ENCODE measurements at regions not wholly inside any gene's neighbourhood (a gene's known extent, or its start where the extent isn't known, plus 50 kb on each side); places are given as distances from the start of the nearest gene placed in this dataset.
A peak's percentile ranks its signal among the peaks of the same experiment; 100 is the strongest.

GRCh38 chr1:168848051-168848450, 119.0 kb upstream of the DPT start:
- ATAC-seq (no peak), DNase-seq (ENCODE audit: missing footprints) (no peak)
- intact Hi-C loops (cut with DNase I), result no loop called here

GRCh38 chr1:168861421-168862004, 132.5 kb upstream of the DPT start:
- ATAC-seq, result no peak
- DNase-seq (ENCODE audit: missing footprints), result no peak
- intact Hi-C loops (cut with DNase I), result no loop called here

DNA sequence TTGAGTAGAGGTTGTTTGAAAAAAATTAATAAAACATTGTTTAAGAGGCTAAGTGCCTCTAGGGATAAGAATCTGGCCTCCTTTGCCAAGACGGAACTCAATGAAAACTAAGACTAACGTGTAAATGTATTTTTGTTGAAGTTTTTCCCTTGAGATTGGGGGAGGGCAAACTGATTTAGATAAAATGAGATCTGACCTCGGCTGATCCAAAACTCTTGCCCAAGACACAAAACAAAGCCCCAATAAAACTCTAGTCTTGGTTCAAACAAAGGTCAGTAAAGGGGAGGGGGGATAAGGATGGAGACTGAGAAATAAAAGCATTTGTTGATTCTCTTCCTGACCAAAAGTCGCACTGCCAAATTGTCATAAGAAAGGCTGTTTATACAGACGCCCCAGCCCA, 134.8 kb upstream of the DPT start:
- ATAC-seq (peak; percentile 85), DNase-seq (ENCODE audit: missing footprints) (no peak)
- intact Hi-C loops (cut with DNase I), result no loop called here

DNA sequence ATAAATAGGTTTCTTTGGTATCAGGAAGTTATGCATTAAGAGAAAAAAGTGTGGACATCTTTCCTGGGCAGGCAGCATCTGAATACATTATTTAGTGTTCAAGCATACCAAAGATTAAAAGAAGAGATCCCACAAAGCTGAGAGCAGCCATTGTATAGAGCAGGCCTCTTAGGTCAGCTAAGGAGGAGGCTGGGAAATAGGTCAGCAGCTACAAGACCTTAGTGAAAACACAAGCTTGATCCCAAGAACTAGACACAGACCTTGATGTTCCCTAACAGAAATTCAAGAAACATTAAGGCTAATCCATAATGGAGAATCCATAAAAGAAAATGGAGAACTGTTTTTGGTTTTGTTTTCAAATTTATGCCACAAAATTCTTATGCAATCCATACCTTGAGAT, 135.3 kb upstream of the DPT start:
- intact Hi-C loops (cut with DNase I), result no loop called here
- no peak for DNase-seq (ENCODE audit: missing footprints)
- peak; percentile 11 for ATAC-seq

DNA sequence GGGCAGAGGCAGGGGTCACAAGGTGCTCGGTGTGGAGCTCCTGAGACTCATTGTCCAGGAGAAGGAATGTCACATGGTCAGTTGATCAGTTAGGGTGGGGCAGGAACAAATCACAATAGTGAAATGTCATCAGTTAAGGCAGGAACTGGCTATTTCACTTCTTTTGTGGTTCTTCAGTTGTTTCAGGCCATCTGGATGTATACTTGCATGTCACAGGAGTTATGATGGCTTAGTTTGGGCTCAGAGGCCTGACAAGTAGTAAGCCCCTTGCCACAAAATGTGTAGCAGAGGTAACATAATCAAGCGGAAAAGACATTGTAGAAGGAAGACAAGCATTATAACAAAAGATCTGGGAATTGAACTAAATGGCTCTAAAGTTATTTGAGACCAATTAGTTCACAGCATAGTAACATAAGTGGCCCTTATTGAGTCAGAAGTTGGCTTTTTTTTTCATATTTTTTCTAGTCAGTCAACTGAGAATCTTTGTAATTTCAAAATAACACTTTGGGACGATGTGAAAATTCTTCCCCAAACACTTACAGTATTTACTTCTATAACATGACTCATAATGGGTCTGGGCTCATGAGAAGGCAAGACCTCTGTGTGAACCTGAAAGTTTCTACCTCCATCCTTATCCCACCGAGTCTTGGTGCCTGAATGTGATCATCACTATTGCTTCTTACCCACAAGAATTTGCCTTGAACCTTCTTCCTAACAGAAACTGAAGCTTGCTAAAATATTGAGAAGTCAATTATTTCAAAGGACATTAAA, 137.0 kb upstream of the DPT start:
- ATAC-seq (no peak), DNase-seq (ENCODE audit: missing footprints) (no peak)
- intact Hi-C loops (cut with DNase I), result no loop called here

DNA sequence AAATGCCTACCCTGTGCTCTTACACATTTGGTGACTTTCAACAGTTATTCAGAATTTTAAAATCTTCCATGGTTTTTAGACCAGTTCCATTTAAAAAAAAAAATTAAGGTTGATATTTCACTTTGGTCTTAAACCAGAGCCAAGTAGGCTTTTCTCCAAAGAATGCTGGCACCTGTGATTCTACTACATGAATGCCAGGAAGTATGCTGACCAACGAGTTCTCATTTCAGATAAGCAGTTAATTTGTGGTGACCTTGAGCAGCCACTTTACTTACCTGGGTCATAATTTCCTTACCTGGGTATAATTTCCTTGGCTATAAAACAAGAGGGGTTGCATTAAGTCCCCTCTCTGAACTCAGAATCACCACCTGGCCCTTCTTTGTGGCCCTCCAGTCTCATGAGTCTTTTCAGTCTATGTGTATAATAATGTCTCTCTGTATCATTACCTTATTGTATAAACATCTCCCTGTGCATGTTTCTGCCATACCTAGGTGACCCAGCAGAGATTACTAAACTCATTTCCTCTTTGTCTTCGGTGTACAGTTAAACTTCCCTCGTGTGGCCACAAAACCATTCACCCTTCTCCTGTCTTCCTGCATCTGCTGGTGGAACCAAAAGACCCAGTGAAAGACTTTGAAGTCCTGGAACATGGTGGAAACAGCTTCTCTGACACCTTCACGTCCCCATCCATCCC, 139.1 kb upstream of the DPT start:
- intact Hi-C loops (cut with DNase I), result no loop called here
- ATAC-seq (no peak), DNase-seq (ENCODE audit: missing footprints) (no peak)

DNA sequence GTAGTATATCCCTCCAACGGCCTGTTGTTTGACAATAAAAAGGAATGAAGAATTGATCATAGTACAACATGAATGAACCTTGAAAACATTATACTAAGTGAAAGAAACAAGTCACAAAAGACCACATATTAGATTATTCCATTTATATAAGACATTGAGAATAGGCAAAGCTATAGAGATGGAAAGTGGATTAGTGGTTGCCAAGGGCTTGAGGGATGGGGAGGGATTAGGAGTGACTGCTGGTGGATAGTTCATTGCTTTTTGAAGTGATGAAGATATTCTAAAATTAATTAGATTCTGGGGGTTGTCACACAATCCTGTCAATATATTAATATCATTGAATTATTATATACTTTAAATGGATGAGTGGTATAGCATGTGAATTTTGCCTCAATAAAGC, 142.5 kb upstream of the DPT start:
- no peak for DNase-seq (ENCODE audit: missing footprints)
- intact Hi-C loops (cut with DNase I), result loop anchor here (5.0 kb wide), 1 partner anchor 36 kb away; no protein-coding TSS in a partner anchor

DNA sequence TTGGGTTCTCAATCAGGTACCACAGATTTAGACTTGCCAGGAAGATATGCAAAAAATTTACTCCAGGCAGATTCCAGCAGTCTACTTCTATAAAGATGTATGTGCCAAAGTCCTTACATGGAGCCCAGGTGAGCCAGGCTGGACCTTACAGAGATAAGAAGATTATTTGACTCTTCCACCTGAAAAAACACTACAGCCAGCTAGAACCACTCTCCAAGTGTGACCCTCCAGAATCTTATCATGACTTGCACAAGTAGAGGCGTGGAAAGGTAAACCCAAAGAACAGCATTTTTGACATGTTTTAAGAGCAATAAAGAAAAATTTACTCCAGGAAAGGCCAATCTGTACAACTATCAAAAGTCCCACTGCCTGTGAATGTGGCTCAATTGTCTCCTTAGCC, 146.8 kb upstream of the DPT start:
- intact Hi-C loops (cut with DNase I), result no loop called here
- DNase-seq (ENCODE audit: missing footprints) (no peak), ATAC-seq (no peak)

More for the DNA sequence above, 142.5 kb upstream of the DPT start:
- ATAC-seq, result no peak

GRCh38 chr1:168876830-168877229, 147.8 kb upstream of the DPT start:
- intact Hi-C loops (cut with DNase I), result no loop called here
- ATAC-seq, result no peak
- DNase-seq (ENCODE audit: missing footprints), result no peak

DNA sequence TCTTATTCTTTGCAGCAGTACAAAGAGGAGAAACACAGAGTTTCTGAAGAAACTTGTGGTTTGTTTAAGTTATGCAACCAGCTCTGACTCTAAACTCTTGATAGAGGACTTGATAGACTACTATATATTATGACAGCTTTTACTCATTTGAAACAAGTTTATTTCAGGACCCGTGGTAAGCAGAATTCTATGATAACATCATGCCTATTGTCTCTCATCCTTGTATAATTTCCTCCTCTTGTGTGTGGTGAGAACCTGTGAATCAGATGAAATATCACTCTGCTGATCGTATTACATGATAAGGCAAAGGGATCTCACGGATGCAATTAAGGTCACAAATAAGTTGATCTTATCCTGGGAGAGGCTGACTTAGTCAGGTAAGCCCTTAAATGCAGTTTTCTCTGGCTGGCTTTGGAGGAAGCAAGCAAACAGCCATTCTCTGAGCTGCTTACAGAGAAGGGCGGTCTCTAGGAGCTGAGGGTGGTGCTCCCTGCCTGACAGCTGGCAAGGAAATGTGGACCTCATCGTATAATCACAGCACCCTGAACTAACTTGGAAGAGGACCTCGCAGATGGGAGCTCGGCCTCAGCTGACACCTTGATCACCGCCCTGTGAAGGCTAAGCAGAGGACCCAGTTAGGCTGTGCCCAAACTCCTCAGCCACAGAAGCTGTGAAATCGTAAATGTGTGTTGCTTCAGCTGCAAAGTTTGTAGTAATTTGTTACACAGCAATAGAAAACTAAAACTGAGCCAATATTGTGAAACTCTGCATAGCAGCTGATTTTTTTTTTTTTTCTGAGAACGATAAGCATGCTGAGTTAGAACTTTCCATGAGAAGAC, 151.1 kb upstream of the DPT start:
- intact Hi-C loops (cut with DNase I), result no loop called here
- peak; percentile 49 for DNase-seq (ENCODE audit: missing footprints)
- peak; percentile 83 for ATAC-seq

DNA sequence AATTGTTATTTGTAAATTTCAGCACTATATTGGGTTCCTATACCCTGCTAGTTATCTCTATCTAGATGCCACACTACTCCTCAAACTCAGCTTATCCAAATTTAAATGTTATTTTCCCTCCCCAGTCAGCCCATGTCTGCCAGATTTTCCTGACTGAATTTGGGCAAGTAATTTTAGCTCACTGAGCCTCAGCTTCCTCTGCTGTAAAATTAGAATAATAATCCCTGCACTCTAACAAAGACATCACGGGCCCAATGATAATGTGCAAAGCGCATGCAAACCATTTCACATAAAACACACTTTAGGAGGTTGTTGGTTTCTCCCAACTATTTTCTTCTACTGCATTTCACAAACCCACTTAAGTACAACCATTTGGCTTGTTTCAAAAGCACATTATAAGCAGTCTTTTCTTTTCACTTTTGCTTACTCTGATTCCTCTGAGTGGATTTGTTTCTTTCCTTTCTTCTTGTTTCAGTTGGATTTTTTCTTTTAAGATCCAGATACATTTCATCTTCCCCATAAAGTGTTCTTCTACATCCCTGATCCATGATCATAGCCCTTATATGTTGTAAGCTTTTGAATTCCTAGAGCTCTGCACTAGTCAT, 152.8 kb upstream of the DPT start:
- ATAC-seq (no peak), DNase-seq (ENCODE audit: missing footprints) (no peak)
- intact Hi-C loops (cut with DNase I), result no loop called here

GRCh38 chr1:168887381-168887780, 158.4 kb upstream of the DPT start:
- intact Hi-C loops (cut with DNase I), result no loop called here
- no peak for DNase-seq (ENCODE audit: missing footprints)
- peak; percentile 20 for ATAC-seq

- intact Hi-C loops (cut with DNase I), result no loop called here
- ATAC-seq, result no peak
- no peak for DNase-seq (ENCODE audit: missing footprints)
Observed at GRCh38 chr1:168888418-168888817, 159.4 kb upstream of the DPT start.

- DNase-seq (ENCODE audit: missing footprints) (no peak), ATAC-seq (peak; percentile 67)
- intact Hi-C loops (cut with DNase I), result no loop called here
Observed at GRCh38 chr1:168892931-168893330, 163.9 kb upstream of the DPT start.

GRCh38 chr1:168893359-168893801, 164.4 kb upstream of the DPT start:
- DNase-seq (ENCODE audit: missing footprints), result peak; percentile 67
- intact Hi-C loops (cut with DNase I), result no loop called here
- peak; percentile 97 for ATAC-seq

GRCh38 chr1:168894397-168894903, 165.4 kb upstream of the DPT start:
- intact Hi-C loops (cut with DNase I), result no loop called here
- ATAC-seq (no peak), DNase-seq (ENCODE audit: missing footprints) (no peak)

DNA sequence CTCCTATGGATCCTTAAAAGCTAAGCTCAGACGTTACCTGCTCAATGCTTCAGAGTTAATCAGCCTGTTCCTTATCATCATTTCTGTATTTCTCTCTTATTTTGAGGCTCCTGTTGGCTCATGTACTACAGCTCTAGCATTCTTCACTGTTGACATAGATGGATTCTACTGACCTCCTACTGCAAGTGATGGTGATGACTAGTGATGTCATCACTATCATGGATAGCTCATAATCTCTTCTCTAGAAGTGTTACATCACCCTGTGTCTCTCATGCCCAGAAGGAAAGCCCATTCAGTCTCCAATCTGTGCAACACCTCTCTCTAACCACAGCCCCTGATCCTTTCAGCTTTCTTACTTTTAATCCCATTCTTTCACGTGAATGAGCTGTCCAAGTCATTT, 168.2 kb upstream of the DPT start:
- DNase-seq (ENCODE audit: missing footprints) (no peak), ATAC-seq (no peak)
- intact Hi-C loops (cut with DNase I), result no loop called here

DNA sequence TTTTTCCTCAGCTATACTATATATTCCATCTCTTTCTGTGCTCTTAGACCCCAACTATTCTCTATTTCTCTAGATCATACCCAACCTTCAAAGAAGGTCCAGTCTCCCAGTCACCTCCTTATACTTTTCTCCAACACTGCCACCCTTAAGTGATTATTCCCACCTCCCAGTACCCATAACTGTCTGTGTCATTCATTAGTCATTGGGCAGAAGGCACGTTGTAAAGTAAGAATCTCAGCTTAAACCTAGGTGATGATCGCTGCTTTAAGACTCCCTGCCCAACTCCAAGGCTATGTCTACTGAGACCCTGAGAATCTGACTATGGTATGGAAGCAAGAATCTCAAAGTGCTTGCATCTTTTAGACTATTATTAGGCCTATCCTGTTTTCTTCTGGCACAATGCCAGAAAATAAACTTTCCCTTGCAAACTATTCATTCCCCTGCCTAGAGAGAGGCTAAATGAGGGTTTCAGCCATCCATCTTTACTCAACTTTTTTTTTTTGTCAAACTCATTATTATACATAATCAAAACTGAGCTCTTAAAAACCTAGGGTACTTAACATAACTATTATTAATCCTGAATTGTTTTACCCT, 174.3 kb upstream of the DPT start:
- ATAC-seq, result no peak
- intact Hi-C loops (cut with DNase I), result no loop called here

More for the DNA sequence above, 174.3 kb upstream of the DPT start:
- no peak for DNase-seq (ENCODE audit: missing footprints)

All from Right ventricle myocardium inferior (tissue), 1 donor.